AG04450 (cell line): ENCODE measurements at regions not wholly inside any gene's neighbourhood (a gene's known extent, or its start where the extent isn't known, plus 50 kb on each side); places are given as distances from the start of the nearest gene placed in this dataset.

ENCODE experiments used
- CTCF ChIA-PET: fragments of 300-600, 350-600 bp; formaldehyde crosslinking; extraction: SDS; loops from one replicate; lab custom pipeline; 2022; ENCODE audit warnings: antibody characterized with exemption, inconsistent platforms; lab: Charles Lee
- POLR2A ChIA-PET: fragments of 350-600 bp; formaldehyde crosslinking; extraction: SDS; loops from one replicate; lab custom pipeline; 2021; ENCODE audit warnings: antibody characterized with exemption, inconsistent platforms; lab: Yijun Ruan, JAX
- DNase-seq: peaks from one replicate; pipeline ENCODE4 v3.0.0-alpha.2; 2011; ENCODE audit warnings: low read depth, low spot score
- H3K27ac ChIP-seq: one replicate; pipeline ENCODE4 v1.5.1; 2012; ENCODE audit warnings: low read depth, low read length, control low read depth
- H3K27me3 ChIP-seq: one replicate; pipeline ENCODE4 v1.6.0; 2012; ENCODE audit warnings: low read length; ENCODE audit not compliant: control insufficient read depth, insufficient read depth
- H3K4me3 ChIP-seq: 2 replicates; pipeline ENCODE4 v1.5.1; 2011; ENCODE audit warnings: mild to moderate bottlenecking, low read depth, low read length, control low read depth
- H3K9me3 ChIP-seq: 2 replicates; pipeline ENCODE4 v1.5.1; 2012; ENCODE audit warnings: low read length; ENCODE audit not compliant: control insufficient read depth, insufficient read depth
- CTCF ChIP-seq: IDR thresholded peaks from 2 replicates; pipeline ENCODE4 v1.5.1; 2011; ENCODE audit warnings: low read depth, low read length, control low read depth, inconsistent platforms

GRCh38 chr10:63760708-63761047 is 239.5 kb downstream of the REEP3 start:
- no peak for DNase-seq
- Histone ChIP-seq H3K27me3 (peaks cover 8% of the 10 kb centered on the region), H3K9me3 (no peaks in the 10 kb centered on the region), H3K4me3 (no peak overlapping the region), H3K27ac (no peak overlapping the region)
- POLR2A ChIA-PET: no interaction called here
- CTCF ChIA-PET: no interaction called here
- no peak for TF ChIP-seq CTCF

- TF ChIP-seq CTCF: no peak
- Histone ChIP-seq H3K27me3 (peaks cover 8% of the 10 kb centered on the region), H3K4me3 (no peak overlapping the region), H3K9me3 (no peaks in the 10 kb centered on the region), H3K27ac (no peak overlapping the region)
- POLR2A ChIA-PET: no interaction called here
- no peak for DNase-seq
- CTCF ChIA-PET: no interaction called here
These were observed 240.0 kb downstream of the REEP3 start for GRCh38 chr10:63761243-63761642.

- CTCF ChIA-PET: no interaction called here
- no peak overlapping the region for H3K27ac ChIP-seq
- no peak for TF ChIP-seq CTCF
- no peak for DNase-seq
- H3K9me3 ChIP-seq: no peaks in the 10 kb centered on the region
- H3K4me3 ChIP-seq: no peak overlapping the region
- H3K27me3 ChIP-seq: peaks cover 3% of the 10 kb centered on the region
- POLR2A ChIA-PET: no interaction called here
These were observed 242.5 kb downstream of the REEP3 start for GRCh38 chr10:63763744-63764143.

GRCh38 chr10:63765126-63765525 is 243.9 kb downstream of the REEP3 start:
- DNase-seq: no peak
- Histone ChIP-seq H3K4me3 (no peak overlapping the region), H3K27ac (no peak overlapping the region), H3K9me3 (no peaks in the 10 kb centered on the region), H3K27me3 (no peaks in the 10 kb centered on the region)
- no peak for TF ChIP-seq CTCF
- POLR2A ChIA-PET: interaction anchor here (0.7 kb wide), 1 partner anchor 135 kb away, joined by 3 read pairs; no protein-coding TSS in a partner anchor
- CTCF ChIA-PET: interaction anchor here (0.5 to 3.6 kb wide), 8 partner anchors 42 to 1172 kb away, joined by 3 to 21 read pairs (median 4); no protein-coding TSS in a partner anchor

- ChIA-PET POLR2A (no interaction called here), CTCF (interaction anchor here (1.2 to 4.8 kb wide), 9 partner anchors 9 to 600 kb away, joined by 3 to 62 read pairs (median 6); no protein-coding TSS in a partner anchor)
- H3K4me3 ChIP-seq: no peak overlapping the region
- TF ChIP-seq CTCF: no peak
- no peak overlapping the region for H3K27ac ChIP-seq
- H3K27me3 ChIP-seq: no peaks in the 10 kb centered on the region
- no peak for DNase-seq
- no peaks in the 10 kb centered on the region for H3K9me3 ChIP-seq
These were observed 245.5 kb downstream of the REEP3 start for GRCh38 chr10:63766745-63767137.
